WERI-Rb-1 (cell line): ENCODE measurements at regions not wholly inside any gene's neighbourhood (a gene's known extent, or its start where the extent isn't known, plus 50 kb on each side); places are given as distances from the start of the nearest gene placed in this dataset.
A peak's percentile ranks its signal among the peaks of the same experiment; 100 is the strongest.
"Not testable (repeated sequence)": the region's sequence is repeated elsewhere in the genome, so short reads cannot be mapped to it uniquely, and the experiment has no call there.

ENCODE experiments used
- DNase-seq: peaks from one replicate; pipeline ENCODE4 v3.0.0-alpha.2; 2020
- H3K27ac ChIP-seq: fragments of 250-450 bp; sonication (Bioruptor Pico); 2 replicates; pipeline ENCODE4 v1.5.1; 2020; ENCODE audit warnings: mild to moderate bottlenecking, moderate library complexity
- H3K27me3 ChIP-seq: fragments of 250-450 bp; sonication (Bioruptor Pico); 2 replicates; pipeline ENCODE4 v1.5.1; 2021; ENCODE audit warnings: mild to moderate bottlenecking, low read depth, moderate library complexity; ENCODE audit not compliant: insufficient read depth, severe bottlenecking
- H3K36me3 ChIP-seq: fragments of 250-450 bp; sonication (Bioruptor Pico); 2 replicates; pipeline ENCODE4 v1.5.1; 2020; ENCODE audit warnings: mild to moderate bottlenecking, moderate library complexity
- H3K4me3 ChIP-seq: 2 replicates; pipeline ENCODE4 v1.5.1; 2011; ENCODE audit warnings: low read depth, mild to moderate bottlenecking, control low read depth, low read length
- H3K9me3 ChIP-seq: fragments of 250-450 bp; sonication (Bioruptor Pico); 2 replicates; pipeline ENCODE4 v1.5.1; 2021; ENCODE audit warnings: mild to moderate bottlenecking, moderate library complexity; ENCODE audit not compliant: severe bottlenecking
- CTCF ChIP-seq: IDR thresholded peaks from 2 replicates; pipeline ENCODE4 v1.5.1; 2011; ENCODE audit warnings: low read depth, mild to moderate bottlenecking, control low read depth, inconsistent platforms, low read length

GRCh38 chrX:112211459-112211858, 128.9 kb upstream of the TRPC5 start:
- peaks cover 4% of the 10 kb centered on the region for H3K27me3 ChIP-seq
- no peak overlapping the region for H3K4me3 ChIP-seq
- H3K9me3 ChIP-seq, result no peaks in the 10 kb centered on the region
- H3K27ac ChIP-seq, result no peak overlapping the region
- DNase-seq, result no peak
- H3K36me3 ChIP-seq, result no peaks in the 10 kb centered on the region
- no peak for TF ChIP-seq CTCF

GRCh38 chrX:112197840-112198239, 115.3 kb upstream of the TRPC5 start:
- no peak for TF ChIP-seq CTCF
- DNase-seq, result peak; percentile 41

GRCh38 chrX:112190646-112191045, 108.1 kb upstream of the TRPC5 start:
- no peaks in the 10 kb centered on the region for H3K36me3 ChIP-seq
- peaks cover 8% of the 10 kb centered on the region for H3K27me3 ChIP-seq
- no peak overlapping the region for H3K27ac ChIP-seq
- TF ChIP-seq CTCF, result no peak
- H3K4me3 ChIP-seq, result no peak overlapping the region
- H3K9me3 ChIP-seq, result no peaks in the 10 kb centered on the region
- DNase-seq, result no peak

More at GRCh38 chrX:112197840-112198239, 115.3 kb upstream of the TRPC5 start:
- Histone ChIP-seq H3K27ac (peak overlapping the region; percentile 89), H3K4me3 (no peak overlapping the region), H3K9me3 (no peaks in the 10 kb centered on the region), H3K36me3 (no peaks in the 10 kb centered on the region), H3K27me3 (peaks cover 2% of the 10 kb centered on the region)

GRCh38 chrX:112181361-112181760, 98.8 kb upstream of the TRPC5 start:
- H3K36me3 ChIP-seq, H3K27ac ChIP-seq, H3K4me3 ChIP-seq, H3K27me3 ChIP-seq, DNase-seq, H3K9me3 ChIP-seq: not testable (repeated sequence)

GRCh38 chrX:112164420-112164819, 81.8 kb upstream of the TRPC5 start:
- H3K9me3 ChIP-seq, result no peaks in the 10 kb centered on the region
- DNase-seq, result no peak
- no peak for TF ChIP-seq CTCF

GRCh38 chrX:112163906-112164305, 81.3 kb upstream of the TRPC5 start:
- H3K27me3 ChIP-seq, result peaks cover 5% of the 10 kb centered on the region
- no peak for TF ChIP-seq CTCF
- no peak overlapping the region for H3K27ac ChIP-seq
- H3K36me3 ChIP-seq, result no peaks in the 10 kb centered on the region
- no peak for DNase-seq
- H3K4me3 ChIP-seq, result no peak overlapping the region
- H3K9me3 ChIP-seq, result no peaks in the 10 kb centered on the region

More at GRCh38 chrX:112164420-112164819, 81.8 kb upstream of the TRPC5 start:
- Histone ChIP-seq H3K4me3 (no peak overlapping the region), H3K27ac (no peak overlapping the region), H3K27me3 (peaks cover 5% of the 10 kb centered on the region), H3K36me3 (no peaks in the 10 kb centered on the region)
